Adrenal gland (tissue), 9 donors: ENCODE measurements at regions not wholly inside any gene's neighbourhood (a gene's known extent, or its start where the extent isn't known, plus 50 kb on each side); places are given as distances from the start of the nearest gene placed in this dataset.

Experiments used
- DNase-seq, 7 donors: peaks; one replicate each; pipeline ENCODE4 v3.0.0-alpha.2; 2019 to 2020
- H3K27ac ChIP-seq, 5 donors: fragments of 200-600 bp; sonication (generic) in 4 of 5; 1 replicate in 3 of 5; 2 replicates in 2 of 5; pipeline versions ENCODE4 v1.5.1 to v1.8.0; 2016 to 2020; ENCODE audit warnings: mild to moderate bottlenecking in 1 of 5
- H3K27me3 ChIP-seq: fragments of 200-600 bp; 2 replicates; pipeline ENCODE4 v1.8.0; 2021
- H3K36me3 ChIP-seq, 2 donors: fragments of 200-600 bp; replicated peaks in 1 of 2; 1 replicate in 1 of 2; 2 replicates in 1 of 2; pipeline versions ENCODE4 v1.5.1 to v1.8.0; 2018 to 2022
- H3K4me1 ChIP-seq, 2 donors: fragments of 200-600 bp; replicated peaks in 1 of 2; 1 replicate in 1 of 2; 2 replicates in 1 of 2; pipeline versions ENCODE4 v1.5.1 to v1.8.0; 2018 to 2021
- H3K4me3 ChIP-seq, 4 donors: fragments of 200-600 bp; sonication (generic) in 3 of 4; one replicate each; pipeline ENCODE4 v1.5.1; 2016 to 2018
- H3K9me3 ChIP-seq, 3 donors: fragments of 200-600 bp; sonication (generic) in 1 of 3; replicated peaks in 1 of 3; 1 replicate in 2 of 3; 2 replicates in 1 of 3; pipeline versions ENCODE4 v1.5.1 to v1.8.0; 2016 to 2021
- CTCF ChIP-seq, 6 experiments: fragments of 450-650 bp in 4 of 6; fragments of 200-600 bp in 2 of 6; sonication (generic) in 1 of 6; IDR thresholded peaks; 1 replicate in 5 of 6; 2 replicates in 1 of 6; pipeline versions ENCODE4 v1.5.1 to v1.8.0; 2016 to 2021; ENCODE audit warnings: antibody characterized with exemption in 6 of 6, mild to moderate bottlenecking in 2 of 6, moderate library complexity in 1 of 6
- POLR2A ChIP-seq, 2 donors: fragments of 450-650 bp; IDR thresholded peaks; one replicate each; pipeline ENCODE4 v1.6.1; 2017; ENCODE audit warnings: antibody characterized with exemption in 2 of 2, mild to moderate bottlenecking in 2 of 2, moderate library complexity in 1 of 2
- WGBS, 4 donors: extraction: QIAGEN DNeasy Blood & Tissue Kit in 2 of 4; methylation state at CpG; one replicate each; pipeline versions ENCODE4 v1.1.5 to v1.1.7; 2013 to 2017; 5-methylcytosine and 5-hydroxymethylcytosine counted together
- intact Hi-C, 2 donors: fragments of 100-400 bp; cut with DNase I; formaldehyde crosslinking; loops; one replicate each; pipeline versions ENCODE4 v1.14.1 to v1.15.0; 2022 to 2023
- donor health status: healthy with polysubstance abuse.
- donor health status: Bipolar disorder and iron deficiency.
- donor health status: DM: yes; HTN: yes; CAD: no.
- donor health status: DM: no; HTN: no; CAD: no.
- donor health status: DM: no; HTN: no; CAD: no.

DNA sequence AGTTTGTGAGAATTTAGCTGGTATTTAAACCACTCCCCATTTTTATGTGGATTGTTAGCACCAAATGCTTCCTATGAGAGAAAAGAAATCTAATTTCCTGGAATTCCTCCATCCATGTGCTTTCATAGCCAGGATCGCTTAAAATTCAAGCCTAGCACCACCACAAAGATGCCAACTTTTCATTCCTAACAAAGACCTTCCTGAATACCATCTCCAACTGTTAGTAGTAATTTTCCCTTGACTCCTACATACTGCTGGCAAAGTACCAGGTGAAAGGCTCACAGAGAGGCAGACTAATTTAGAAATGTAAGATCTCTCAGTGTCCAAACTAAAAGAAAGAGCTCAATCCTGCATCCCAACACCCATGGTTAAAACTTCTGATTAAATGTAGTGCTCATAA lies 386.3 kb downstream of the KCTD12 start:
- Histone ChIP-seq H3K27me3 (no peaks in the 10 kb centered on the region), H3K4me3 (no peak overlapping the region), H3K4me1 (no peaks in the 10 kb centered on the region), H3K36me3 (no peaks in the 10 kb centered on the region), H3K27ac (no peak overlapping the region), H3K9me3 (no peaks in the 10 kb centered on the region)
- WGBS, 4 donors = 84 to 88% (median 86%) methylated on average over 1 of the region's 1 CpG
- intact Hi-C loops = no loop called here
- TF ChIP-seq CTCF (IDR thresholded peaks at IDR 0.05) (no peak), POLR2A (IDR thresholded peaks at IDR 0.05) (no peak)
- DNase-seq = no peak

DNA sequence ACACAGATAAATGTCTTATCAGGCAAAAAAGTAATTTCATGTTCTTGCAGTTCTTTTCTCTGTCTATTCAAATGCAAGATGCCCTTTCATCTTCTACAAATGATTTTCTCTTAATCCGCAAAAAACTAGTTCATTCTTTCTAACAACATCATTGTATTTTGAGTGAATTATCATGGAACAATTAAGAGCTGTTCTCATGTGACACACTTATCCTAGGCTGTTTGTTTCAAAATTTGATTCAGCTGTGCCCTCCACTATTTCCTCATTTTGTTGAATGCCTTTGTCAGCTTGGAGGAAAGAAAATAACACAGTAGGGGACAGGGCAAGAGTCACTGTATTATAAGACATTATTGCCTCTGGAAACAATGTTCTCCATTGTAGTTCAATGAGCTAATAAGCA lies 396.9 kb downstream of the KCTD12 start:
- 68 to 75% (median 74%) methylated on average over 1 of the region's 1 CpG for WGBS, 4 donors
- TF ChIP-seq POLR2A (IDR thresholded peaks at IDR 0.05) = no peak
- no peak for TF ChIP-seq CTCF (IDR thresholded peaks at IDR 0.05)
- no peaks in the 10 kb centered on the region for H3K4me1 ChIP-seq
- H3K27me3 ChIP-seq = no peaks in the 10 kb centered on the region
- DNase-seq = no peak
- no peak overlapping the region for H3K4me3 ChIP-seq
- H3K36me3 ChIP-seq = no peaks in the 10 kb centered on the region
- H3K27ac ChIP-seq = no peak overlapping the region
- no peaks in the 10 kb centered on the region for H3K9me3 ChIP-seq
- intact Hi-C loops = no loop called here

GRCh38 chr13:76481738-76482137 lies 404.5 kb downstream of the KCTD12 start:
- intact Hi-C loops = no loop called here
- Histone ChIP-seq H3K4me1 (no peaks in the 10 kb centered on the region), H3K27me3 (no peaks in the 10 kb centered on the region), H3K9me3 (no peaks in the 10 kb centered on the region), H3K36me3 (no peaks in the 10 kb centered on the region), H3K27ac (no peak overlapping the region), H3K4me3 (no peak overlapping the region)
- DNase-seq = no peak
- WGBS, 4 donors = 60 to 79% (median 70%) methylated on average over 2 of the region's 2 CpGs
- TF ChIP-seq CTCF (IDR thresholded peaks at IDR 0.05) (no peak), POLR2A (IDR thresholded peaks at IDR 0.05) (no peak)

DNA sequence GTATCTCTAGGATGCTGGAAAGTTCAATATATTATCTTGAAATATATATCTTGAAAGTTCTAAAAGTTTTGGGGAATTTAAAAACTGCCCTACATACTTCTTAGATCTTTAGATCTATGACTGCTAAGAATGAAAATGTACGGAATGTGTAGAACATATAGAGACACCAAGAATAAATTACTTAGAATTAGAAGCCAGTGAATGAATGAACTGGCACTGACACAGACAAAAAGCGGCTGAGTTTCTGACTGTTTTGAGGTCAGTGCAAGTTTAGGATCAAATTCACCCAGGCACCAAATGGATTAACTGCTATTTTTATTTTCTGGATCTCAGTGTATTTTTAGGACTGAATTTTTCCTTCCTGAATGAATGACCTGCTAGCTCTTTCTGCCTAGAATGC lies 411.2 kb downstream of the KCTD12 start:
- Histone ChIP-seq H3K4me1 (no peaks in the 10 kb centered on the region), H3K27ac (no peak overlapping the region), H3K9me3 (no peaks in the 10 kb centered on the region), H3K36me3 (no peaks in the 10 kb centered on the region), H3K27me3 (no peaks in the 10 kb centered on the region), H3K4me3 (no peak overlapping the region)
- DNase-seq = no peak
- TF ChIP-seq POLR2A (IDR thresholded peaks at IDR 0.05) (no peak), CTCF (IDR thresholded peaks at IDR 0.05) (no peak)
- intact Hi-C loops = loop anchor here (5.0 kb wide), 1 partner anchor 603 kb away; no protein-coding TSS in a partner anchor
- 62 to 70% (median 68%) methylated on average over 2 of the region's 2 CpGs for WGBS, 4 donors
